HG02759 (cell line): ENCODE measurements at regions not wholly inside any gene's neighbourhood (a gene's known extent, or its start where the extent isn't known, plus 50 kb on each side); places are given as distances from the start of the nearest gene placed in this dataset.

Experiments
- ATAC-seq: cut with Tn5 transposase; IDR thresholded peaks from one replicate; pipeline ENCODE4 v1.9.1; 2021; ENCODE audit warnings: mild to moderate bottlenecking, moderate library complexity; ENCODE audit not compliant: unreplicated experiment

- no peak for ATAC-seq
These were observed 107.1 kb upstream of the ARID2 start for GRCh38 chr12:45622210-45622937.

- no peak for ATAC-seq
These were observed 106.3 kb upstream of the ARID2 start for GRCh38 chr12:45623221-45623620.

GRCh38 chr12:45623940-45624339, 105.6 kb upstream of the ARID2 start:
- no peak for ATAC-seq

GRCh38 chr12:45626965-45627364, 102.5 kb upstream of the ARID2 start:
- no peak for ATAC-seq

GRCh38 chr12:45627407-45628069, 102.0 kb upstream of the ARID2 start:
- ATAC-seq: no peak

- no peak for ATAC-seq
These were observed 100.2 kb upstream of the ARID2 start for GRCh38 chr12:45629292-45629691.

GRCh38 chr12:45633733-45634132, 95.8 kb upstream of the ARID2 start:
- no peak for ATAC-seq

- peak; percentile 80 for ATAC-seq
These were observed 95.1 kb upstream of the ARID2 start for GRCh38 chr12:45634273-45634917.

GRCh38 chr12:45637242-45637641, 92.3 kb upstream of the ARID2 start:
- ATAC-seq: no peak

GRCh38 chr12:45637706-45638105, 91.8 kb upstream of the ARID2 start:
- ATAC-seq: no peak

- no peak for ATAC-seq
These were observed 91.1 kb upstream of the ARID2 start for GRCh38 chr12:45638386-45638785.

- ATAC-seq: no peak
These were observed 85.0 kb upstream of the ARID2 start for GRCh38 chr12:45644541-45644940.

- ATAC-seq: no peak
These were observed 82.5 kb upstream of the ARID2 start for GRCh38 chr12:45646851-45647581.

GRCh38 chr12:45648070-45648469, 81.4 kb upstream of the ARID2 start:
- no peak for ATAC-seq

- ATAC-seq: no peak
These were observed 78.5 kb upstream of the ARID2 start for GRCh38 chr12:45651029-45651428.

GRCh38 chr12:45654002-45654665, 75.4 kb upstream of the ARID2 start:
- ATAC-seq: no peak

- peak; percentile 80 for ATAC-seq
These were observed 74.3 kb upstream of the ARID2 start for GRCh38 chr12:45655186-45655585.

- ATAC-seq: no peak
These were observed 73.8 kb upstream of the ARID2 start for GRCh38 chr12:45655743-45656142.

GRCh38 chr12:45658020-45658419, 71.5 kb upstream of the ARID2 start:
- peak; percentile 37 for ATAC-seq

GRCh38 chr12:45660330-45660729, 69.2 kb upstream of the ARID2 start:
- ATAC-seq: no peak

GRCh38 chr12:45663455-45663854, 66.1 kb upstream of the ARID2 start:
- ATAC-seq: no peak
